Activated naive CD8-positive, alpha-beta T cell treated with anti-CD3 and anti-CD28 coated beads, Interleukin-2, amount 10 ng/mL, durations not matched to agents 7 days and 5 days (primary cell): ENCODE measurements at regions not wholly inside any gene's neighbourhood (a gene's known extent, or its start where the extent isn't known, plus 50 kb on each side); places are given as distances from the start of the nearest gene placed in this dataset.
"Not testable (repeated sequence)": the region's sequence is repeated elsewhere in the genome, so short reads cannot be mapped to it uniquely, and the experiment has no call there.

Experiments used
- ATAC-seq: fragments of 150-1000 bp; cut with Tn5 transposase; one replicate; pipeline ENCODE4 v1.10.0; 2021; ENCODE audit warnings: low read depth, moderate library complexity
- POLR2A ChIA-PET: fragments of 350-600 bp; sonication (Branson Sonifier 250); formaldehyde crosslinking; loops from one replicate; lab custom pipeline; 2021; ENCODE audit warnings: antibody characterized with exemption; lab: Charles Lee
- DNase-seq: peaks from one replicate; pipeline ENCODE4 v3.0.0; 2021
- H3K27ac Mint-ChIP-seq: one replicate; pipeline ENCODE4 v1.8.0; 2022; ENCODE audit warnings: mild to moderate bottlenecking, mixed read lengths
- H3K27me3 Mint-ChIP-seq: one replicate; pipeline ENCODE4 v1.8.0; 2022; ENCODE audit warnings: mild to moderate bottlenecking, moderate library complexity, mixed read lengths
- H3K36me3 Mint-ChIP-seq: one replicate; pipeline ENCODE4 v1.8.0; 2021; ENCODE audit warnings: mild to moderate bottlenecking, mixed read lengths
- H3K4me1 Mint-ChIP-seq: one replicate; pipeline ENCODE4 v1.8.0; 2021; ENCODE audit warnings: mixed read lengths
- H3K4me3 Mint-ChIP-seq: one replicate; pipeline ENCODE4 v1.8.0; 2022; ENCODE audit warnings: mild to moderate bottlenecking, moderate library complexity, mixed read lengths
- H3K9me3 Mint-ChIP-seq: one replicate; pipeline ENCODE4 v1.8.0; 2021; ENCODE audit warnings: mixed read lengths

DNA sequence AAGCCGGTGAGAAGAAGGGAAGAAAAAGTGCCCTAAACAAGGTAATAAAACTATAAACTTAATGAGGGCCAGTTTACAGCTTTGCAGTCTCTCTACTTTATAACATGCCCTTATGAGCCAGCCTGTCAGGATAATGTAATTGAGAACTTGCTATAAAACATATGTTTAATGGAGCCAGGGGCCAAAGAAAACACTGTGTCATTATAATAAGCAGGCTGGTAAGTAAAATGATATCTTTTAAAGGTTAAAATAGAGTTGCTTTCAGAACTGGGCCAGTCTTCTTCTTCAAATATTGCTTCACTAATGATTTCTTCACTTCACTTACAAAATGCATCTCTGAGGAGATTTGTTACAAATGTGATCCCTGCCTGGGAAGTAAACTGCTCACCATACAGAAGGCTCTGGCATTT lies 192.5 kb downstream of the SHOX2 start:
- Mint-ChIP-seq H3K36me3 (no peaks in the 10 kb centered on the region), H3K27ac (no peak overlapping the region), H3K4me1 (no peaks in the 10 kb centered on the region), H3K27me3 (no peaks in the 10 kb centered on the region), H3K4me3 (no peak overlapping the region), H3K9me3 (no peaks in the 10 kb centered on the region)
- no peak for DNase-seq
- ATAC-seq: no peak
- POLR2A ChIA-PET: no interaction called here

DNA sequence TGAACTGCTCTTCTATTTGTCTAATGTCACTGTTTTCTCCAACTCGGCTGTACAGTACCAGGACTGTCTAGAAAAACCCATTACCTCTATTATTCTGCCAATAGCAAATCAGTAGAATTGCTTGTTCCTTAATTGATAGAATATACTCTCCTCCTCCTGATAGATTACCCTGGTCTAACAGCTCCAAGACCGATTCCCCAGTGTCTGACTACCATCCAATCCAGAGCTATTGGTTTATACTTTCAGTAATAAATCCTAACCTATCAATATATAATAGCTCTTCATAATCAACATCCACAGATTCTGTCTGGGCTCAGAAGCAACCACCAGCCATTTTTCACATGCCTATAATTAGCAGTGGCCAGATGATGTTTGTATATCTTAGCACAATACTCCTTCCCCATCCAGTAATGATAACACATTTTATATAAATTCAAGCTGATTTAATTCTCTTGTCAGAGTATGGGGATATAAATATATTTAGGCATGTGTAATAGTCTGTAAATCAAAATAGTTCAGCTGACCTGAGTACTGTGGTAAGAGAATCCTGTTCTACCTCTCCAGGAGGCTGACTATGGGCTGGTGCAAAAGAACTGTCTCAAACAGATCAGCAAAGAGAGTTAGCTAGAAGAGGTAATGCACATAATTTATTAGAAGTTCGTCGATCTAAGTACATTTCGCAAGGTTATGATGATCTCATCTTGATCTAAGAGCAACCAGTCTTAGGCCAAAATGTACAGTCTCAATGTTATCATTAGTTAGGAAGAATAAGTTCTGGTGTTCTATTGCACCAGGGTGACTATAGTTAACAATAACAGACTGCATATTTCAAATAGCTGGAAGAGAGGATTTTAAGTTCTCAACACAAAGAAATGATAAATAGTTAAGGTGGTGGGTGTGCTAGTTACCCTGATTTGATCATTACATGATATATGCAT lies 193.4 kb downstream of the SHOX2 start:
- DNase-seq: no peak
- Mint-ChIP-seq H3K27me3 (no peaks in the 10 kb centered on the region), H3K9me3 (no peaks in the 10 kb centered on the region), H3K27ac (no peak overlapping the region), H3K36me3 (no peaks in the 10 kb centered on the region), H3K4me1 (no peaks in the 10 kb centered on the region), H3K4me3 (no peak overlapping the region)
- no peak for ATAC-seq
- POLR2A ChIA-PET: no interaction called here

- POLR2A ChIA-PET: no interaction called here
- Mint-ChIP-seq H3K4me1 (no peaks in the 10 kb centered on the region), H3K27ac (no peak overlapping the region), H3K36me3 (no peaks in the 10 kb centered on the region), H3K4me3 (no peak overlapping the region), H3K9me3 (peaks cover 5% of the 10 kb centered on the region), H3K27me3 (no peaks in the 10 kb centered on the region)
- ATAC-seq (no peak), DNase-seq (no peak)
These were observed 199.6 kb downstream of the SHOX2 start for GRCh38 chr3:157906627-157907026.

DNA sequence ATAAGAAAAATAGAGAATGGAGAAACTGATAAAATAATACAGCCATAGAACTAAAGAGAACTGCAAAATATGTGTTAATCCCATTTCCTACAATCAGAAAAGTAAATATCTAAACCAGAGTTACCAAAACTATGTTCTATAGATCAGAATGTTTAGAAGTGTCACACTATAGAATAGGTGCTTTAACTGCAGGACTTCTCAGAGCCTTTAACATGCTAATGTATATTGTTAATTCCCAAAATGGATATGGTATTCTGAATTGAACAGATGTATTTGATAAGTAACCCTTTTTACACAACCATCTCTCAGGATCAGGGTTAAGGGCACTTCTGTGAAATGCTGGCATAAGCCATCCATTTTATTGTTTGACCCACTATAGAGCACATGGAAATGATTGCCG lies 200.3 kb downstream of the SHOX2 start:
- Mint-ChIP-seq H3K4me3 (no peak overlapping the region), H3K27ac (no peak overlapping the region), H3K36me3 (no peaks in the 10 kb centered on the region), H3K9me3 (peaks cover 5% of the 10 kb centered on the region), H3K27me3 (no peaks in the 10 kb centered on the region), H3K4me1 (no peaks in the 10 kb centered on the region)
- ATAC-seq (no peak), DNase-seq (no peak)
- POLR2A ChIA-PET: no interaction called here

- H3K4me3 Mint-ChIP-seq, DNase-seq, H3K27ac Mint-ChIP-seq, H3K36me3 Mint-ChIP-seq, ATAC-seq, POLR2A ChIA-PET, H3K27me3 Mint-ChIP-seq, H3K4me1 Mint-ChIP-seq, H3K9me3 Mint-ChIP-seq: not testable (repeated sequence)
These were observed 203.5 kb downstream of the SHOX2 start for GRCh38 chr3:157902680-157903079.

DNA sequence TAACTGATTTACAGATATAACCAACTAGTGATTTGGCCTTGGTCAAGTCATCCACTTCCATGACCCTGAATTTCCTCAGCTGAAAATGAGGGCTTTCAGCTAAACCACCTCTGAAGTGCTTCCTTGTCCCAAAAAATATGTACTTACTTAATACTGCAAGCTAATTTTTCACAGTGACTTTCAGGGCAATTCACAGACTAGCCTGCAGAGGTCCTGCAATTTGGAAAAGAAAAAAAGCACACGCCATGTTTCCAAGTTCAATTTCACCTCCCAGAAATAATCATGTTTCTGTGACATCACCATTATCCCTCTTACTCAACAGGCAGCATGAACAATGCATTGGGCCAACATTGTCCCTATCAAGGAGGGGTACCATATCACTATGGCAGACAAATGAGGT lies 218.2 kb downstream of the SHOX2 start:
- POLR2A ChIA-PET: no interaction called here

DNA sequence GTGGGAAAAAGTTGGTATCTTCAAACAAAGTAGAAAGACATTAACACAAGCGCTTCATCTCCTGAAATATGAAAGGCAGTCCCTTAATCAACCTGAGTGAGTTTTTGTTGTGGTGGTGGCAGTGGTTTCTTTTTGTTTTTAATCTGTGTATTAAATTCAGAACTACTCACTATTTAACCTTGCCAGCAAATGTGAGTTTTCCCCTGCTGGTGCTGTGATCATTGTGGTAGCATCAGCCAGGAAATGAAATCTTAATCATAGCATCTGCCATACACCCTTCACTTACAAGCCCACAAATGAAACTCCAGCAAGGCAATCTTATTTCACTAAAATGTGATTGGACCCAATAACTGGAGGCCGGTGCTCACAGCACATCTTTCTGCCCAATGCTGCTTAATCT lies 229.7 kb downstream of the SHOX2 start:
- Mint-ChIP-seq H3K27ac (no peak overlapping the region), H3K36me3 (no peaks in the 10 kb centered on the region), H3K4me1 (no peaks in the 10 kb centered on the region), H3K9me3 (peaks cover 2% of the 10 kb centered on the region), H3K4me3 (no peak overlapping the region), H3K27me3 (no peaks in the 10 kb centered on the region)
- no peak for DNase-seq
- ATAC-seq: no peak
- POLR2A ChIA-PET: no interaction called here

More for the DNA sequence above, 218.2 kb downstream of the SHOX2 start:
- Mint-ChIP-seq H3K27ac (no peak overlapping the region), H3K27me3 (no peaks in the 10 kb centered on the region), H3K4me3 (no peak overlapping the region), H3K4me1 (no peaks in the 10 kb centered on the region), H3K9me3 (no peaks in the 10 kb centered on the region), H3K36me3 (no peaks in the 10 kb centered on the region)
- DNase-seq (no peak), ATAC-seq (no peak)

- no peaks in the 10 kb centered on the region for H3K27me3 Mint-ChIP-seq
- H3K27ac Mint-ChIP-seq: no peak overlapping the region
- no peak overlapping the region for H3K4me3 Mint-ChIP-seq
- POLR2A ChIA-PET: no interaction called here
- DNase-seq (no peak), ATAC-seq (no peak)
- no peaks in the 10 kb centered on the region for H3K9me3 Mint-ChIP-seq
- no peaks in the 10 kb centered on the region for H3K4me1 Mint-ChIP-seq
- H3K36me3 Mint-ChIP-seq: no peaks in the 10 kb centered on the region
These were observed 233.3 kb downstream of the SHOX2 start for GRCh38 chr3:157872902-157873301.

- no peaks in the 10 kb centered on the region for H3K36me3 Mint-ChIP-seq
- no peaks in the 10 kb centered on the region for H3K4me1 Mint-ChIP-seq
- no peak overlapping the region for H3K4me3 Mint-ChIP-seq
- ATAC-seq (no peak), DNase-seq (no peak)
- no peak overlapping the region for H3K27ac Mint-ChIP-seq
- H3K9me3 Mint-ChIP-seq: no peaks in the 10 kb centered on the region
- POLR2A ChIA-PET: no interaction called here
- H3K27me3 Mint-ChIP-seq: no peaks in the 10 kb centered on the region
These were observed 234.3 kb downstream of the SHOX2 start for GRCh38 chr3:157871838-157872460.

- POLR2A ChIA-PET: no interaction called here
- Mint-ChIP-seq H3K9me3 (no peaks in the 10 kb centered on the region), H3K36me3 (no peaks in the 10 kb centered on the region), H3K27me3 (no peaks in the 10 kb centered on the region), H3K4me3 (no peak overlapping the region), H3K4me1 (no peaks in the 10 kb centered on the region), H3K27ac (no peak overlapping the region)
- DNase-seq: no peak
- ATAC-seq: no peak
These were observed 235.0 kb downstream of the SHOX2 start for GRCh38 chr3:157871248-157871647.

- ATAC-seq (no peak), DNase-seq (no peak)
- Mint-ChIP-seq H3K27ac (no peak overlapping the region), H3K4me3 (no peak overlapping the region), H3K36me3 (no peaks in the 10 kb centered on the region), H3K9me3 (no peaks in the 10 kb centered on the region), H3K27me3 (no peaks in the 10 kb centered on the region), H3K4me1 (no peaks in the 10 kb centered on the region)
- POLR2A ChIA-PET: no interaction called here
These were observed 237.3 kb downstream of the SHOX2 start for GRCh38 chr3:157868946-157869345.

GRCh38 chr3:157868196-157868595 lies 238.0 kb downstream of the SHOX2 start:
- POLR2A ChIA-PET: no interaction called here
- ATAC-seq (no peak), DNase-seq (no peak)
- no peaks in the 10 kb centered on the region for H3K27me3 Mint-ChIP-seq
- H3K36me3 Mint-ChIP-seq: no peaks in the 10 kb centered on the region
- H3K4me1 Mint-ChIP-seq: no peaks in the 10 kb centered on the region
- H3K4me3 Mint-ChIP-seq: no peak overlapping the region
- H3K27ac Mint-ChIP-seq: no peak overlapping the region
- no peaks in the 10 kb centered on the region for H3K9me3 Mint-ChIP-seq

DNA sequence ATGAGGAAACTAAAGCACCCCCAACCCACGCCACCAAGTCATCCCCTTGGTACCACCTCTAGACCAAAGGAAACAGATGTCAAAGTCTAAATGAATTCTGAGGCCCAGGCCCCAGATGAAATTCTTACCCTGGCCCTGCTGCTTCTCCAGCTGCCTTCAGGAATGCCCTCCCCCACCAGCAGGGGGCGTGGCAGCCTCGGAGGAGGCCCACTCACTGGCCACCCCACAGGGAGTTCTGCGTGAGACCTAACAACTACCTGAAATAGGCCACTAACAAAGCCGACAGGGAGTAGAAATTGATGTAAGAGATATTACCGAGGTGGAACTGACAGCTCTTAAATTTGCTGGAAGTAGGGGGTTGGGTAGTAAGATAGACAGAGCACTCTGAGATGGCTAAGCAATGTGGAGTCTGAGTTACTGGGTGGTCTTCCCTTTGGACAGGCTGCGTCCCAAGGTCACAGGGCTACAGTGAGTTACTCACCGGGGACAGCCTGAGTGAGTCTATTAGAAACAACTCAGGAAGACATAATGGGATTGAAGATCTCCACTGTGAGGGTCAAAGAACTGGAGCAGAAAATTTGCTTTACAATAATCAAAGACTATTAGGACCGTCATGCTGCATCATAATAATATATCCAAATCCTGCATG lies 240.7 kb downstream of the SHOX2 start:
- Mint-ChIP-seq H3K36me3 (no peaks in the 10 kb centered on the region), H3K27me3 (no peaks in the 10 kb centered on the region), H3K4me3 (no peak overlapping the region), H3K27ac (no peak overlapping the region), H3K4me1 (no peaks in the 10 kb centered on the region), H3K9me3 (no peaks in the 10 kb centered on the region)
- POLR2A ChIA-PET: no interaction called here
- DNase-seq (peak; percentile 61), ATAC-seq (no peak)
